Kidney glomerular epithelial cell (primary cell): ENCODE measurements at regions not wholly inside any gene's neighbourhood (a gene's known extent, or its start where the extent isn't known, plus 50 kb on each side); places are given as distances from the start of the nearest gene placed in this dataset.
A peak's percentile ranks its signal among the peaks of the same experiment; 100 is the strongest.

Source experiments
- DNase-seq: peaks from one replicate; lab custom pipeline; 2025; lab: John Stamatoyannopoulos, UW

DNA sequence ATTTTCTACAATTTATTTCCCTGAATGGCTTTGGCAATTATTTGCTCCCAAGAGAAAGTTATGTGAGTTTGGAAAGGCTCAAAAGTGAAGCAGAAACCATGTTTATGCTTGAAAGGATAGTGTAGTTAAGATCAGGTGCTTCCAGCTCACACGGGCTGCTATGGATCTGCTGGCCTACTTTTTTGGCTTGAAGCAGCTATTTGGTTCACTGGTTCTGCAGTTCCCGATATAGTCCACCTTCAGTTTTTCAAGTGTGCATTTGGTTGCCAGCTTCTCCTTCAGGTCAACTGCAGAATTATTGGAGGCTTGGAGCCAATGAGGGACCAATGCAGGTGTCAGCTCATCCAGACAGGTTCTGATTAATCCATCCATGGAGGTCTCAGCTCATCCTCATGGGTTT lies 484.3 kb upstream of the SEMA3A start:
- no peak for DNase-seq

DNA sequence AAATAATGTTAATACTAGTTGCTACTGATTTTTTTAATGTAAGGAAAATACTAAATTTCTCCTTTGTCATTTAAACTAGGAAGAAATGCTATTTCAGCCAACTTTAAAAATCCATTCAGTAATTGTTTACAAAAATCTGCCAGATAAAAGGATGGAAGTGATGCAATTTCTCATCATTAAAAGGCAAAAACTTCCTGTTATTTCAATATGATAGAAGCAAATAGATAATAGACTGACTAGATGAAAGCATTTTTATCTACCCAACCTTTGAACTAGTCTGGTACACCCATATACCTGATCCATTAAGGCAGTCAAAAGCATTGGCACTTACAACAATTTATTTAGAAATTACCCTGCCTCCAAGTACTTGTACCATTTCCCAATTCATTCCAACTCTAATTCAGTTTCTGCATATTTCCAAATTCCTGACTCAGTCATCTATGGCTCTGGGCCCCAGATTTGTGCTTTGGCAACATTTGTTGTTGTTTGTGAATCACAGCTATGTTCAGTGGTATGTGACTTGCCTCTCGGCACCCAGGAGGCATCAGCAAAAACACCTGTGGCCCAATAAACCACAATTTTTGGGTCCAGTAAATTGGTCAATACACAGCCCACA lies 482.6 kb upstream of the SEMA3A start:
- no peak for DNase-seq

DNA sequence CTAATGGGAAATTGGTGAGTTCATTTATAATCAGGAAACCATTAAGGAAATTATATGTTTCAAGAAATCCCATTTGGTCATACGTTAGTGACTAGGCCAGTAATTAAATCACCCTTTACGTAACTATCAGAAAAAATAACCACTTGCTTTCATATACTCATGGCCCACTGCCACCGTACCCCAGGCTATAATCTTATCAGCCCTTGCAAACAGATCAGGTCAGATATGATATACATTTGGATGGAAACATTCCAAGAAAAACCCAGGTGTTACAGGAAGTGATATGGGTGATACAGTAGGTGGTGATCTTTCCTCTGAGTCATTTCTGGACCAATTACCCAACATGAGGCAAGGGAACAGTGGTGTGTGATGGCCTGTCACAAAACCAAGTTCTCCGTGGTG lies 481.0 kb upstream of the SEMA3A start:
- DNase-seq, result no peak

DNA sequence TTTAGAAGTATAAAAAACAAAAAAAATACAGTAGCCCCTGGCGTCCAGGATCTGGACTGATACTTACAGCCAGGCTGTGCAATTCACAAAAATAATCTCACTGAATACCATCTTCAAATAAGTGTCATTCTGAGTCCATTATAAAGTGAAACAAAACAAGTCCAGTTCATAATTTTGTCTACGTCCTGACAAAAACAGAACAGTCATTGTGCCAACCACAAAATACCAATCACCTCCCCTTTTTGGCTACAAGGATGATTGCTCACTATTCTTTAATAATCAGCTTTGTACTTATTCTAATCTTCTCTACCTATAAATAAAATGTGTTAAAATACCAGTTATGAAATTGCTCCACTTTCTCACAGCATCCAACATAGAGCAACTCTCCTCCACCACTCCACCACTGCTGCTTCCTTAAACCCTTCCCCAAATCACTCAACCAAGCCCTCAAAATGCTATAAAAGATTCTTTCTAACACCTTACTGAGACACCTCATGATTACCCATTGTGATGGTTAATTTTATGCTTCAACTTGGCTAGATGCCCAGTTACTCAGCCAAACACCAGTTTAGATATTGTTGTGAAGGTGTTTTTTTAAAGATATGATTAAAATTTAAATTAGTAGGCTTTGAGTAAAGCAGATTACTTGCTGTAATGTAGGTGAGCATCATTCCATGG lies 479.8 kb upstream of the SEMA3A start:
- DNase-seq, result peak; percentile 22

DNA sequence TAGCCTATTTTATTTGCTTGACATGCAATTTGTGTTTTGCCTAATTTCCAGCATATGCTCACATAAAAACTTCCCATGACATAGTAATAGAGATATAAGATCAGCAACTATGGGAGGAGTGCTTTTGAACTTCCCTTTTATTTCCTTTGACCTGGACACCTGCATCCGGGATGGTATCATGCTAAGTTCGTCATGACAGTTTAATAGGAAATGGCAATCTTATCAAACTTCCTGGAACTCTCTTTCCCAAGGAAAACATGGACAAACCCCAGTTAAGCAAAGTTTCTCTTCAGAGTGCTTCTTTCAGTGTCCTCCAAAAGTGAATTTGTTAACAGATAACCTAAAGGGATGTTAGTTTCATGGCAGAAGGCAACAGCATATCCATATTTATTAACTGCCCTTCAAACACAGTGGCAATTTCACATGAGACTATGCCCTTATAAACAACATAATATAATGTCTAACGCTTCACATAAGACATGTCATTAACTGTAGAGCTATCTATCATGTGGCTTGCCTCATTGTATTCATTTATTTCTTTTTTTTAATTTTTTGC lies 474.7 kb upstream of the SEMA3A start:
- DNase-seq, result no peak

DNA sequence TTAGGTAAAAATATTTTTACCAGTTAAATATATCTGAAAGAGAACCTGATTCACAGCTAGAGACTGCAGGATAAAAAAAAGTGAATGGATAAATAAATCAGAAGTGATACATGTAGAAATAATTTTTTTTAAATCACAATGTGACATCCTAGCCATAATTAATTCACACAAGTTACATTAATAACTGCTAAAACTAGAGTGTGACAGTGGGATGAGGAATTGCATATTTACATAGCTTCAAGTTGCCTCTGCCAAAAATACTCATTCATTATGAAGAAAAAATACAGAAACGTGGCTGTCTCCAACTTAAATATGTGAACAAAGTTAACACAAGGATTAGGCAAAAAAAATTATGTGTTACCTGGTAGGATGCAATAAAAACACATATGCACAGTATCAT lies 473.5 kb upstream of the SEMA3A start:
- no peak for DNase-seq

DNA sequence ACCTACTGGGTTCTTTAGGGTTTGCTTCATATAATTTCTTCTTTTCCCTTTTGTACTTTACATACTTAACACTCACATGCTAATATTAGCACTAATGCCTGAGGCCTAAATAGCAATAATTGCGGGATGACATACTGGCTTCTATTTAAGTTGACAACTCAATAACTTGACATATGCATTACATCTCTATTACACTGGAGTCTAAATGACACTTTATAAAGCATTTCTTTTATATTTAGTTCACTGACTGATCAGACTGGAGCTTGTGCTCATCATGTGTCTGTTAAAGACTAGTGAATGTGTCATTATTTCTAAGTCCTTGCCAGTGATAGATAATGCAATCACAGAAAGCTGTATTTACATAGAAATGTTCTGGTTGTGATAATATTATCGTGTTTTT lies 472.1 kb upstream of the SEMA3A start:
- no peak for DNase-seq

DNA sequence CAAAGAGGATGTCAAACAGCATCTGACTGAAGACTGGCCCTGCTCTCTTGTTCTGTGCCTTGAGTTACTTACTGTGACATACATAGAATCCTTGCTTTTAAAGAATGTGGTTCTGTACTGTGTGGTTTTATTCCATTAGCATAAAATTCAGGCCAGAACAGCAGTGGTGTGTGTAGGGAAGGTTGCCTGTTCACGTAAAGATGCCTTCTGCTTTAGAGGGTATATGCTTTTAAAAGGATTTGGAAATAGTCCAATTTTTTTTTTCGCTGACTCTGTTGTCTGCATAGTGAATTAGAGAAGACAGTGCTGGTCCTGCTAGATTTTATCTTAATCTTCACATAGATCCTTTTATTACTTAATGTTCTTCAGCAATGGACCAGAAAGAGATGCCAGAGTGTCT lies 470.8 kb upstream of the SEMA3A start:
- DNase-seq, result no peak

DNA sequence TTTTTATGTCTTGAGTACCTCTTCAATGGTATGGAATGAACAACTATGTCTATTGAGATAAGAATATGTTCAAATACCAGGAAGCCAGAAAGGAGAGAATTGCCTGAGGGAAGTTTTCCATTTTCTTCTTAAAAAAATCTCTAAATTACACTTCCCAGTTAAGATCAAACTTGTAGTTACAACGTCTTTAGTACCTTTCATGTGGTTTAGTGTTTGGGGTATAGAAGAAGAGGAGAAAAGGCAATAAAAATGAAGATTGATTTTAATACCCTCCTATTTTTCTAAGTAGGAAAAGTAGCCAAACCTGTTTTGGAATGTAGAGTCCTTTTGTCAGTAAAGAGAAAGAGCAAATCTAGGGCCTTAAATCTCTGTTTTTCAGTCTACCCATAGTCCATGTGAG lies 470.0 kb upstream of the SEMA3A start:
- DNase-seq, result no peak

DNA sequence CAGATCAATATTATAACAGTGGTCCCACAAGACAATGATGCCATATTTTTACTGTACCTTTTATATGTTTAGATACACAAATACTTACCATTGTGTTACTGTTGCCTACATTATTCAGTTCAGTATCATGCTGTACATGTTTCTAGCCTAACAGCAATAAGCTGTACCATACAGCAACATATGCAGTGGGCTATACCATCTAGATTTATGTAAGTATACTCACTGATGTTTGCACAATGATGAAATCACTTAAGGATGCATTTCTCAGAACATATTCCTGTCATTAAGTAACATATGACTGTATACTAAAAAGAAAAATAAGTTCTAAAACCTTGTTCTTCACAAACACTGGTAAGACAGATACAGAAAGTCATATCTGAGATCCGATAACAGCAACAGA lies 468.6 kb upstream of the SEMA3A start:
- DNase-seq, result no peak

DNA sequence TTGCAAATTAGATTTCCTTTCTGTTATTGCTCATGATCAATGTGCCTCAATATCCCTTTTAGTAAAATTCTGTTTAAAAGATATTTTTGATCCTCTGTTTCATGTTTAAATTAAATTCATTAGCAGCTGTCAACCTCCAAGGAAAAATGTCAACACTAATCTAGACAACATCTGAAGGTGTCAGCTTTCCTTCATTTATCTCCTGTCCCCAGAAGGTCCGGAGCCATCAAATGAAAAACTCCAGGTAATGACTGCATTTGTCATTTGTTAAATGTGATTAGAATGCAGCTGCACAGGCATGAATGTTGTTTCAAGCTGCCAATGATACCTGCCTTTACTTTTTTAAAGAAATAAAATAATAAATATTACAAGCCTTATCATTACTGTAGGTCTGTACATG lies 463.7 kb upstream of the SEMA3A start:
- DNase-seq, result no peak

DNA sequence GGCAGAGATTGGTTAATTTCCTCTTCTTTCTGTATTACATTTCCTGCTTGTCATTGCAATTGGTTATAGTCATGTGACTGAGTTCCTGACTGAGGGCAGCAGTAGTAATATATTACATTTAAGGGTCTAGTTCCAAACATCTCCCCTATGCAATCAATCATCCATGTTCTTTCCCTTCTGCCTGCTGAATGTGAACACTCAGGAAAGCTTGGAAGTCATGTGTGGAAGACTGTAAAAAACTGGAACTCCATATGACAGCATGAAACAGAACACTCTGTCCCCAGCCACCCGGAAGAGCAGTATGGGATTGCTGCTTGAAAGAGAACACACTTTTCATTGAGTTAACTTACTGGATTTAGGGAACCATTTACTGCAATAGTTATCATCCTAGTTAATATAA lies 459.7 kb upstream of the SEMA3A start:
- no peak for DNase-seq

DNA sequence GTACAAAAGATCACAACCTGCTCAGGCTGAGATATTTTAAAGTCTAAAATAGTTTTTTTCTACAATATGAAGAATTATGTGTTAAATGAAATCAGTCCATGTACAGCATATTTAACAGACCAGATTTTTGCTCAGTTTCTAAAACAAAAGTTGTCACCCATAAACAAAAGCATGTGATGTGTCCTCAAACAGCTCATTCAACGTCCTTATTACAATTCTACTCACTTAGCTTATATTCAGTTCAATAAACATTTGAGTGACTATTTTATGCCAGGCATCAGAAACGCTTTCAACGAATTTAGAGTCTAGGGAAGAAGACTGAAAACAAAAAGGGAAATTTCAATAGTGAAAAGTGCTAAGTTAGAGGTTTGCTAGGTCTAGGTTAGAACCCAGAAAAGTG lies 457.3 kb upstream of the SEMA3A start:
- no peak for DNase-seq

DNA sequence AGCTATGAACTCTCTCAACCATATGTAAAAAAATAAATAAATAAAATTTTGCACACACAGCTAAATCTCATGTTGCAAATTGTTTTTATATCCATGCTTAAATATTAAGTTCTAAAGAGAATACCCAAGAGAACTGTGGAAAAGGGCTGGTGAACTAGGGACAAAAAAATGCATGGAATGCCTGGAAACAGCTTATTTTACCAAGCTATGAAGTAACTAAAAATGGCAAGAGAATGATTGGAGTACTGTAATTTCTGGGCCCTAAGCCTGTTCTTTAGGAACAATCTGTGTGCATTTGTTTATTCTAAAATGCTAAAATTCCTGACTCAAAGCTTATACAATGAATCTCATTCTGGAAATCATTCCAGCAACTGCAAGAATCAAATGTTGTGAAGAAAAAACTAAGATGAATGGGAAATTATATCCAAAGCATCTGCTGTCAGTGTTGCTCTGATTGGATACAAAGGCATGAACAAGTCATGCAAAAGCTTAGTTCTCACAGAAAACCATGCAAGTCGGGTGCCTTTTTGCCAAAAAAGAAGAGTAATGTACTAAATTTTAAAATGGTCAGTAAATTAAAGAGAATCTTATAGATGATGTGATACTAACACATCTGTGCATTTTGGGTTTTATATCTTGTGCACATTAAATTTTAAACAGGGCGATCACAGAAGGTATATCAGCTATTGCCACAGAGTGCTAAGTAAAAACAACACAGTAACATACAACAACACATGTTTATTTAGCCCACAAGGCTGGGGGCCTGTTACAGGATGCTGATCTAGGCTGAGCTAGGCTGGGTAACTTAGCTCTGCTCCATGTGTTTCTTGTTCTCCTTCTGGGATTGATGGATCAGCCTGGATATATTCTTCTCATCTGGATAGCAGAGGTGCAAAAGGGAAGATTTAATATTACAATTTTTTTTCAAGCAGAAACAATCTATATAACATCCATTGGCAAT lies 453.5 kb upstream of the SEMA3A start:
- peak; percentile 60 for DNase-seq

DNA sequence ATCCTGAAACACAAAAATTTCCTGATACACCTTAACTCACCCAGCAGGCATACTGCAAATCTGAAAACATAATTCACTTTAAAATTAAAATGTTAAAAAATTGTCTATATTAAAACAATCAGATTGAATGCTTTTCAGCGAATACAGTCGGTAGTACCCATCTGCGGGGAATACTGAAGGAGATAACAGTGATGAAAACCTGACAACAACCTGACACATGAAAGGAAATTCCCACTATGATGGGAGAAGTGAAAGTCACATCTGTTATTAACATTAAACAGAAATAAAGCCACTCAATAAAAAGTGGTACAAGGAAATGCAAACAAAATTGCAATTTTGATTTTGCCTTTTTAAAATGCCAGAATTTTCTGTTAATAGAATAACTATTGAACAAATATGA lies 448.0 kb upstream of the SEMA3A start:
- no peak for DNase-seq

DNA sequence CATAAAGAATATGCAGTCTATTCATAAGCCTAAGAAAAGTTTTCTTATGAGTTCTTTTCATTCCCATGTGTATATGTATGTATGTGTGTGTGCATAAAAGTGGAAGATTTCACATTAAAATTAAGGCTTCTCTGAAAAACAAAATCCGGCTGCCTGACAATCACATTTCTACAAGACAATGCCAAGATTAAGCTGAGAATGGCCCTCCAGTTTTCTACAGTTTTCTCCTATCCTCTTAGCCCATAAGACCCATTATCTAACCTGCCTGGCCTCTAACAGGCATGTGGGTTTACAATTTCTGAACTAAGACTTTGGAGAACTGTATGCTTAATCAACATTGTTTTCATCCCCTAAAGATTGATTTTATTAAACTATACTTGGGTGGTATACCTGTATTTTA lies 446.0 kb upstream of the SEMA3A start:
- DNase-seq, result no peak

DNA sequence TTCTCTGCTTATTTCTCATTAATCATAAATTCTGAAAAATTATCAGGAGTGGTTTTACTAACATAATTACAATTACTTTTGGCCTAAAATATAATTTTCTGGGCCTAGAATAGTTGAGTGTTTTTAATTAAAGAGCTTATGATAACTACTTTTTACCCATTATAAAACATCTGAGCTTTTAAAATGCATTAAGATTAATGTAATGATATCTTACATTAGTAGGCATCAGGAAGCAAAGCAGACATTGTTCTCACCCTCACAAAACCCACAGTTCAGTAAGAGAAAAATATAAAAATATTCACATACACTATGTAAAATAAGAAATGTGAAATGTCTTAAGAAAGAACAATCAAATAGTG lies 443.7 kb upstream of the SEMA3A start:
- DNase-seq, result no peak

DNA sequence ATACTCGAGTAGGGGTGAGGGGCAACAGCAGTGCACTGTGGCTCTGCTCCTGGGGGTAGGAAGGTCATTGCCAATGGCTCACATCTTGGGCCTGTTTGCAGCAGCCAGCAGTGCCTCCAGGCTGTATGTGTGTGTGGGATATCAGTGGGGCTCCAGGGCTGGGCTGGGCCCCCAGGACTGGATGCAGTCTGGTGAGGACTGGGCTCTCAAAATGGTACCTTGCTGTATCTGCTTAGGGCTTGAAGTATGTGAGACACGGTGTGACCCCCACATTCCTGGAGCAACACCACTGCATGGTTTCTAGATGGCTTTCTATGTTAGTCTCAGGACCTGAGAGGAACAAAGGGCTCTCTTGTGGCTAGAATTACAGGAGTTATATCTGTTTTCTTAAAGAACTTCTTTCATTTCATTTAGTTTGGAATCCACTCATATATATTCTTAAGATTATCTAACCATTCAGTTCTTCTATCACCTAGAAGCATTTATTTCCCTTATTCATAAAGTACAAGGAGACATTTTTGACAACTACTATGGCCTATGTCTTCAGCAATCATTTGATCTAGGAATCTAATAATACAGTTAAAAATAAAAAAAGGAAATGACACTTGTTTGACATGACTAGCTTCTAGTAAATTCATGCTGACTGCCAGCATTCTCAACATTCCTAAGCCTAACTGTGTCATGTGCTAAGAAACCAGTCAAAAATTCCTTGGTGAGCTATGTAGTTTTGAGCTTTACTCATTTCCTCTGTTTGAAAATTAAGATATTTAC lies 443.2 kb upstream of the SEMA3A start:
- peak; percentile 92 for DNase-seq

DNA sequence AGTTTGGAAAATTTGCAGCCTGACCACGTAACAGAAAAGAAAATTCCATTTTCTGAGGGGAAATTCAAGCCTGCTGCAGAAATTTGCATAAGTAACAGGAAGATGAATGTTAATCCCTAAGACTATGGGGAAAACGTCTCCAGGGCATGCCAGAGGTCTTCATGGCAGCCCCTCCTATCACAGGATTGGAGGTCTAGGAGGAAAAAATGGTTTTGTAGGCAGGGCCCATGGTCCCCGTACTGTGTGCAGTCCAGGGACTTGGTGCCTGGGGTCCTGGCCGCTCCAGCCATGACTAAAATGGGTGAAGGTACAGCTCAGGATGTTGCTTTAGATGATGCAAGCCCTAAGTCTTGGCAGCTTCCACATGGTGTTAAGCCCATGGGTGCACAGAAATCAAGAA lies 437.3 kb upstream of the SEMA3A start:
- DNase-seq, result no peak

DNA sequence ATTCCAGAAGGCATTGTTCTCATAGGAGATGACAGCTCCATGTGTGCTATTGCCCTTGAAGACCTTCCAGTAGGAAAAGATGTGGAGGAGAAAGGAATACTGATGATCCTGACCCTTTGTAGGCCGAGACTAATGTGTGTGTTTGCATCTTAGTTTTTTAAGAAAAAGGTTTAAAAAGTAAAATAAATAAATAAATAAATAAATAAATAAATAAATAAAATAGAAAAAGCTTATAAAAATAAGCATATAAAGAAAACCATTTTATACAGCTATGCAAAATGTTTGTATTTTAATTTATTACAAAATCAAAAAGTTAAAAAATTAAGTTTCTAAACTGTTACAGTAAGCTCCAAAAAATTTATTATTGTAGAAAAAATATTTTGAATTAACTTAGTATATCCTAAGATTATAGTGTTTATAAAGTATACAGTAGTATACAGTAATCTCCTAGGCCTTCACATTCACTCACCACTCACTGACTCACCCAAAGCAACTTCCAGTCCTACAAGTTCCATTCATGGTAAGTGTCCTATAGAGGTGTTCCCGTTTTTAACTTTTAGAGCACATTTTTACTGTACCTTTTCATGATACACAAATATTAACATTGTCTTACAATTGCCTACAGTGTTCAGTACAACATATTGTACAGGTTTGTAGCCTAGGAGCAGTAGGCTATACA lies 435.2 kb upstream of the SEMA3A start:
- DNase-seq, result no peak

DNA sequence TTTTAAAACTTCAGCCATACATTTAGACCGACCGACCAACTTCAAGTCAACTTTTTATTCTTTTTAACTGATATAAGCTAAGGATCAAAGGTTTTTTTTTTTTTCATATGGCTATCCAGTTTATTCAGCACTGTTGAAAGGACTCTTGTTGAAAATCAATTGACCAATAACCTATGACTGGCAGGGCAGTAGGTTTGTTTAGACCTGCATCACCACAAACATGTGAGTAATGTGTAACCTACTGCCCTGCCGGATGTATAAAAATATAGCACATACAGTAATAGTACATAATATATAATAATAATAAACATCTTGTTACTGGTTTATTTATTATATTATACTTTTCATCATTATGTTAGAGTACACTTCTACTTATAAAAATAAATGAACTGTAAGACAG lies 434.6 kb upstream of the SEMA3A start:
- no peak for DNase-seq

DNA sequence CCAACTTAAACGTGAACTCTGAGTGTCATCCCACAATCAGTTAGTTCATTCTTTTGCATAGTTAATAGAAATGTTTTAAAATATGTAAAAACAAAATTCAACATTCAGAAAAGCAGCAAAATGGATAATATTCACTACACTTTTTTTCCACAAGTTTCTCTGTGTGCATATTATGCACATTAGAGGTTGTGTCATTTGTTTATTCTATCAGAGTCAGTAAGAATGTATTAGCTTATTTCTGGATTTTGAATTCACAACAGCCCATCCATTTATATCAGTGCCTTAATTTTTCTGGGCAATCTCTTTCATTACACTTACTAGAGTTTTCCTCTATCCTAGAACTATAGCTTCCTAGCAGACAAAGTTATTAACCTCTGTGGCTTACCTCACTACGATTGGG lies 432.7 kb upstream of the SEMA3A start:
- no peak for DNase-seq
